ENCODE measurements at regions not wholly inside any gene's neighbourhood (a gene's known extent, or its start where the extent isn't known, plus 50 kb on each side); places are given as distances from the start of the nearest gene placed in this dataset.
"Not testable (repeated sequence)": the region's sequence is repeated elsewhere in the genome, so short reads cannot be mapped to it uniquely, and the experiment has no call there.

DNA sequence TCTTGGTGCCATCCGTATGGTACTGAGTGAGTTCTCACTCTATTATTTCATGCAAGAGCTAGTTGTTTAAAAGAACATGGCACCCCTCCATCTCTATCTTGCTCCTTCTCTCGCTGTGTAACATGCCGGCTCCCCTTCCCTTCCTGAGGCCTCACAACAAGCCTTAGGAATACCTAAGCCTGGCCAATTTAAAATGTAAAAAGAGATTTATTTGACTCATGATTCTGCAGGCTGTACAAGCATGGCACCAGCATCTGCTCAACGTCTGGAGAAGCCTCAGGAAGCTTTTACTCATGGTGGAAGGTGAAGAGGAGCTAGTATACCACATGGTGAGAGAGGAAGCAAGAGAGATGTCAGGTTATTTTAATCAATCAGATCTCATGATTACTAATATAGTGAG is 90.4 kb upstream of the NUDT10 start:
- H3K4me2 ChIP-seq (ENCODE audit: low read depth, low read length, poor library complexity, severe bottlenecking), result no peak overlapping the region
- no peak overlapping the region for H3K9ac ChIP-seq (ENCODE audit: low read depth, low read length, poor library complexity, severe bottlenecking)
- TF ChIP-seq, protein P1, sequence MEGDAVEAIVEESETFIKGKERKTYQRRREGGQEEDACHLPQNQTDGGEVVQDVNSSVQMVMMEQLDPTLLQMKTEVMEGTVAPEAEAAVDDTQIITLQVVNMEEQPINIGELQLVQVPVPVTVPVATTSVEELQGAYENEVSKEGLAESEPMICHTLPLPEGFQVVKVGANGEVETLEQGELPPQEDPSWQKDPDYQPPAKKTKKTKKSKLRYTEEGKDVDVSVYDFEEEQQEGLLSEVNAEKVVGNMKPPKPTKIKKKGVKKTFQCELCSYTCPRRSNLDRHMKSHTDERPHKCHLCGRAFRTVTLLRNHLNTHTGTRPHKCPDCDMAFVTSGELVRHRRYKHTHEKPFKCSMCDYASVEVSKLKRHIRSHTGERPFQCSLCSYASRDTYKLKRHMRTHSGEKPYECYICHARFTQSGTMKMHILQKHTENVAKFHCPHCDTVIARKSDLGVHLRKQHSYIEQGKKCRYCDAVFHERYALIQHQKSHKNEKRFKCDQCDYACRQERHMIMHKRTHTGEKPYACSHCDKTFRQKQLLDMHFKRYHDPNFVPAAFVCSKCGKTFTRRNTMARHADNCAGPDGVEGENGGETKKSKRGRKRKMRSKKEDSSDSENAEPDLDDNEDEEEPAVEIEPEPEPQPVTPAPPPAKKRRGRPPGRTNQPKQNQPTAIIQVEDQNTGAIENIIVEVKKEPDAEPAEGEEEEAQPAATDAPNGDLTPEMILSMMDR (conservative IDR thresholded peaks at IDR 0.05; ENCODE audit: low read length), result no peak
- no peak for TF ChIP-seq EZH2phosphoT487 (IDR thresholded peaks at IDR 0.05; ENCODE audit: borderline replicate concordance)
- no peaks in the 10 kb centered on the region for H4K20me1 ChIP-seq (ENCODE audit: insufficient read depth, low read length, poor library complexity, severe bottlenecking)
- no peaks in the 10 kb centered on the region for H3K9me2 ChIP-seq (replicated peaks; ENCODE audit: low read depth, low read length)
- H2AFZ ChIP-seq (ENCODE audit: low read length), result no peak overlapping the region
- no peaks in the 10 kb centered on the region for H3K27me3 ChIP-seq (ENCODE audit: insufficient read depth, low read length, poor library complexity, severe bottlenecking)
- no peaks in the 10 kb centered on the region for H3K36me3 ChIP-seq (ENCODE audit: insufficient read depth, low read length)
- H3K9me3 ChIP-seq (ENCODE audit: insufficient read depth, low read depth, low read length), result no peaks in the 10 kb centered on the region
- H3K79me2 ChIP-seq (ENCODE audit: insufficient read depth, low read length), result no peaks in the 10 kb centered on the region
- no peaks in the 10 kb centered on the region for H3K4me1 ChIP-seq (ENCODE audit: insufficient read depth, low read length, poor library complexity, severe bottlenecking)
- no peak overlapping the region for H3K4me3 ChIP-seq (ENCODE audit: low read length, poor library complexity, severe bottlenecking)
- no peaks in the 10 kb centered on the region for H3F3A ChIP-seq (ENCODE audit: low read depth)

DNA sequence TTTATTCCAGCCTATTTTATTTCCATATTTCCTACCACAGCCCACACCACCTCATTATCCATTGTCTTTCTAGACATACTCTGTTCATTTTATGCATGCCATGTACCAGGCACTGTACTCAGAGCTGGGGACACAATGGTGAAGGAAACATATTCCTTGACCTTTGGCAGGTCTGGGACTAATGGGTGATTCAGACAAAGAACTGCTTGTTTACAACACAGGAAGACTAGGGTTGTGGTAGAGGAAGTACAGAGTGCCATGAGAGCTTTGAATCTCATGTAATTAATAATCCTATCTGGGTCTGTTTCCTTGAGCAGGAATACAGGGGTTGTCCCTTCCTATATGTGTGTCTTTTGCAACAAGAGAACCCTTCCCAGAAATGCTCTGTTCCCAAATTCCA is 75.1 kb upstream of the NUDT10 start:
- no peak overlapping the region for H3K9ac ChIP-seq (ENCODE audit: low read depth, low read length, poor library complexity, severe bottlenecking)
- no peaks in the 10 kb centered on the region for H3K79me2 ChIP-seq (ENCODE audit: insufficient read depth, low read length)
- H4K20me1 ChIP-seq (ENCODE audit: insufficient read depth, low read length, poor library complexity, severe bottlenecking), result no peaks in the 10 kb centered on the region
- H3K9me2 ChIP-seq (replicated peaks; ENCODE audit: low read depth, low read length), result no peaks in the 10 kb centered on the region
- H3K36me3 ChIP-seq (ENCODE audit: insufficient read depth, low read length), result no peaks in the 10 kb centered on the region
- H3K9me3 ChIP-seq (ENCODE audit: insufficient read depth, low read depth, low read length), result no peaks in the 10 kb centered on the region
- no peaks in the 10 kb centered on the region for H3K4me1 ChIP-seq (ENCODE audit: insufficient read depth, low read length, poor library complexity, severe bottlenecking)
- TF ChIP-seq EZH2phosphoT487 (IDR thresholded peaks at IDR 0.05; ENCODE audit: borderline replicate concordance), result no peak
- TF ChIP-seq, protein P1 (conservative IDR thresholded peaks at IDR 0.05; ENCODE audit: low read length), result no peak
- H2AFZ ChIP-seq (ENCODE audit: low read length), result no peak overlapping the region
- H3F3A ChIP-seq (ENCODE audit: low read depth), result no peaks in the 10 kb centered on the region
- H3K4me3 ChIP-seq (ENCODE audit: low read length, poor library complexity, severe bottlenecking), result no peak overlapping the region
- H3K27me3 ChIP-seq (ENCODE audit: insufficient read depth, low read length, poor library complexity, severe bottlenecking), result no peaks in the 10 kb centered on the region
- H3K4me2 ChIP-seq (ENCODE audit: low read depth, low read length, poor library complexity, severe bottlenecking), result no peak overlapping the region

DNA sequence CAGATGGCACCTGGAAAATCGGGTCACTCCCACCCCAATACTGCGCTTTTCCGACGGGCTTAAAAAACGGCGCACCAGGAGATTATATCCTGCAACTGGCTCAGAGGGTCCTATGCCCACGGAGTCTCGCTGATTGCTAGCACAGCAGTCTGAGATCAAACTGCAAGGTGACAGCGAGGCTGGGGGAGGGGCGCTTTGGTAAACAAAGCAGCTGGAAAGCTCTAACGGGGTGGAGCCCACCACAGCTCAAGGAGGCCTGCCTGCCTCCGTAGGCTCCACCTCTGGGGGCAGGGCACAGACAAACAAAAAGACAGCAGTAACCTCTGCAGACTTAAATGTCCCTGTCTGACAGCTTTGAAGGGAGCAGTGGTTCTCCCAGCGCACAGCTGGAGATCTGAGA is 70.4 kb upstream of the NUDT10 start:
- not testable (repeated sequence) for H3K9me2 ChIP-seq (replicated peaks; ENCODE audit: low read depth, low read length); H4K20me1 ChIP-seq (ENCODE audit: insufficient read depth, low read length, poor library complexity, severe bottlenecking); H3K79me2 ChIP-seq (ENCODE audit: insufficient read depth, low read length); H3K36me3 ChIP-seq (ENCODE audit: insufficient read depth, low read length); H3K9me3 ChIP-seq (ENCODE audit: insufficient read depth, low read depth, low read length); H3K9ac ChIP-seq (ENCODE audit: low read depth, low read length, poor library complexity, severe bottlenecking); H3K27me3 ChIP-seq (ENCODE audit: insufficient read depth, low read length, poor library complexity, severe bottlenecking); H3K4me1 ChIP-seq (ENCODE audit: insufficient read depth, low read length, poor library complexity, severe bottlenecking); H3K4me3 ChIP-seq (ENCODE audit: low read length, poor library complexity, severe bottlenecking); H2AFZ ChIP-seq (ENCODE audit: low read length); H3K4me2 ChIP-seq (ENCODE audit: low read depth, low read length, poor library complexity, severe bottlenecking); H3F3A ChIP-seq (ENCODE audit: low read depth)

DNA sequence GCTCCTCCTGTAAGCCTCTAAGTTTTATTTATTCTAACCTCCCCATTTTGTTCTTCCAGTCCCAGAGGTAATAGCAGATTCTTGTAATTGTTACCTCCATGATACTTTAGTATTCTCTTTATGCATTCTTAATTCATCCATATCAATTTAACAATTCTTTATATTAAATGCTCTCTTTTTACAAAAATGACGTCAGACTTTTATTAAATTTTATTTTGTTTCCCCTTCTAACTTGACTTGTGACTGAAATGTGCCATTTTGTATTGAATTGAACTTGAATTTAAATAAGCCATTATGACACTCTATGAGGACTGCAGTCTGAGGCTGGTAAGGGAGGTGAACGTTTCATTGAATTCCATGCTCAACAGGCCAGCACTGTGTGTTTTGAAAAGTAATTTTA is 60.0 kb upstream of the NUDT10 start:
- H3K4me3 ChIP-seq (ENCODE audit: low read length, poor library complexity, severe bottlenecking), result no peak overlapping the region
- H3K36me3 ChIP-seq (ENCODE audit: insufficient read depth, low read length), result no peaks in the 10 kb centered on the region
- no peak overlapping the region for H2AFZ ChIP-seq (ENCODE audit: low read length)
- no peaks in the 10 kb centered on the region for H3K9me2 ChIP-seq (replicated peaks; ENCODE audit: low read depth, low read length)
- no peaks in the 10 kb centered on the region for H4K20me1 ChIP-seq (ENCODE audit: insufficient read depth, low read length, poor library complexity, severe bottlenecking)
- H3K79me2 ChIP-seq (ENCODE audit: insufficient read depth, low read length), result no peaks in the 10 kb centered on the region
- H3K4me2 ChIP-seq (ENCODE audit: low read depth, low read length, poor library complexity, severe bottlenecking), result no peak overlapping the region
- H3K27me3 ChIP-seq (ENCODE audit: insufficient read depth, low read length, poor library complexity, severe bottlenecking), result no peaks in the 10 kb centered on the region
- no peaks in the 10 kb centered on the region for H3K4me1 ChIP-seq (ENCODE audit: insufficient read depth, low read length, poor library complexity, severe bottlenecking)
- no peaks in the 10 kb centered on the region for H3K9me3 ChIP-seq (ENCODE audit: insufficient read depth, low read depth, low read length)
- no peak overlapping the region for H3K9ac ChIP-seq (ENCODE audit: low read depth, low read length, poor library complexity, severe bottlenecking)
- no peaks in the 10 kb centered on the region for H3F3A ChIP-seq (ENCODE audit: low read depth)
- TF ChIP-seq, protein P1 (conservative IDR thresholded peaks at IDR 0.05; ENCODE audit: low read length), result no peak
- no peak for TF ChIP-seq EZH2phosphoT487 (IDR thresholded peaks at IDR 0.05; ENCODE audit: borderline replicate concordance)
